AG04450 (cell line): ENCODE measurements at regions not wholly inside any gene's neighbourhood (a gene's known extent, or its start where the extent isn't known, plus 50 kb on each side); places are given as distances from the start of the nearest gene placed in this dataset.

Source experiments
- CTCF ChIA-PET: fragments of 300-600, 350-600 bp; formaldehyde crosslinking; extraction: SDS; loops from one replicate; lab custom pipeline; 2022; ENCODE audit warnings: antibody characterized with exemption, inconsistent platforms; lab: Charles Lee
- POLR2A ChIA-PET: fragments of 350-600 bp; formaldehyde crosslinking; extraction: SDS; loops from one replicate; lab custom pipeline; 2021; ENCODE audit warnings: antibody characterized with exemption, inconsistent platforms; lab: Yijun Ruan, JAX
- DNase-seq: peaks from one replicate; pipeline ENCODE4 v3.0.0-alpha.2; 2011; ENCODE audit warnings: low read depth, low spot score
- H3K27ac ChIP-seq: one replicate; pipeline ENCODE4 v1.5.1; 2012; ENCODE audit warnings: low read depth, low read length, control low read depth
- H3K27me3 ChIP-seq: one replicate; pipeline ENCODE4 v1.6.0; 2012; ENCODE audit warnings: low read length; ENCODE audit not compliant: control insufficient read depth, insufficient read depth
- H3K4me3 ChIP-seq: 2 replicates; pipeline ENCODE4 v1.5.1; 2011; ENCODE audit warnings: mild to moderate bottlenecking, low read depth, low read length, control low read depth
- H3K9me3 ChIP-seq: 2 replicates; pipeline ENCODE4 v1.5.1; 2012; ENCODE audit warnings: low read length; ENCODE audit not compliant: control insufficient read depth, insufficient read depth
- CTCF ChIP-seq: IDR thresholded peaks from 2 replicates; pipeline ENCODE4 v1.5.1; 2011; ENCODE audit warnings: low read depth, low read length, control low read depth, inconsistent platforms

- Histone ChIP-seq H3K4me3 (no peak overlapping the region), H3K27me3 (no peaks in the 10 kb centered on the region), H3K9me3 (no peaks in the 10 kb centered on the region), H3K27ac (no peak overlapping the region)
- ChIA-PET CTCF (interaction anchor here (0.5 to 5.5 kb wide), 6 partner anchors 33 to 467 kb away, joined by 3 to 36 read pairs (median 4); no protein-coding TSS in a partner anchor), POLR2A (no interaction called here)
- DNase-seq, result no peak
- TF ChIP-seq CTCF, result no peak
Observed at GRCh38 chr2:196291873-196292800, 120.8 kb upstream of the STK17B start.

- TF ChIP-seq CTCF, result no peak
- H3K27ac ChIP-seq, result peak overlapping the region; percentile 77
- H3K27me3 ChIP-seq, result no peaks in the 10 kb centered on the region
- CTCF ChIA-PET, result interaction anchor here (0.7 to 5.5 kb wide), 5 partner anchors 15 to 466 kb away, joined by 3 to 36 read pairs (median 5); partner anchors contain the start of gene DNAH7
- H3K4me3 ChIP-seq, result no peak overlapping the region
- POLR2A ChIA-PET, result interaction anchor here (1.0 to 1.4 kb wide), 3 partner anchors 18 to 47 kb away, joined by 3 read pairs; no protein-coding TSS in a partner anchor
- H3K9me3 ChIP-seq, result no peaks in the 10 kb centered on the region
- DNase-seq, result peak; percentile 75
Observed at GRCh38 chr2:196293751-196294515, 122.6 kb upstream of the STK17B start.

GRCh38 chr2:196294516-196294909 lies 123.1 kb upstream of the STK17B start:
- no peaks in the 10 kb centered on the region for H3K27me3 ChIP-seq
- no peak for TF ChIP-seq CTCF
- no peaks in the 10 kb centered on the region for H3K9me3 ChIP-seq
- H3K4me3 ChIP-seq, result no peak overlapping the region
- CTCF ChIA-PET, result interaction anchor here (0.7 to 5.5 kb wide), 8 partner anchors 16 to 465 kb away, joined by 3 to 36 read pairs (median 6); partner anchors contain the start of gene DNAH7
- H3K27ac ChIP-seq, result peak overlapping the region; percentile 77
- POLR2A ChIA-PET, result interaction anchor here (1.0 to 1.4 kb wide), 3 partner anchors 18 to 47 kb away, joined by 3 read pairs; no protein-coding TSS in a partner anchor
- no peak for DNase-seq

GRCh38 chr2:196295005-196295404 lies 123.6 kb upstream of the STK17B start:
- TF ChIP-seq CTCF, result no peak
- ChIA-PET POLR2A (interaction anchor here (0.7 to 1.4 kb wide), 2 partner anchors 19 to 47 kb away, joined by 3 to 5 read pairs; no protein-coding TSS in a partner anchor), CTCF (interaction anchor here (1.1 to 5.5 kb wide), 6 partner anchors 16 to 456 kb away, joined by 3 to 36 read pairs (median 10); partner anchors contain the start of gene DNAH7)

More at GRCh38 chr2:196295005-196295404, 123.6 kb upstream of the STK17B start:
- no peak overlapping the region for H3K4me3 ChIP-seq
- H3K27ac ChIP-seq, result peak overlapping the region; percentile 77
- DNase-seq, result no peak
- H3K9me3 ChIP-seq, result no peaks in the 10 kb centered on the region
- H3K27me3 ChIP-seq, result no peaks in the 10 kb centered on the region
